IPS DF 4.7 (cell line): ENCODE measurements at regions not wholly inside any gene's neighbourhood (a gene's known extent, or its start where the extent isn't known, plus 50 kb on each side); places are given as distances from the start of the nearest gene placed in this dataset.

Experiments
- DNase-seq: peaks from one replicate; pipeline ENCODE4 v3.0.0-alpha.2; 2013; ENCODE audit warnings: low spot score; ENCODE audit errors: extremely low read depth

DNA sequence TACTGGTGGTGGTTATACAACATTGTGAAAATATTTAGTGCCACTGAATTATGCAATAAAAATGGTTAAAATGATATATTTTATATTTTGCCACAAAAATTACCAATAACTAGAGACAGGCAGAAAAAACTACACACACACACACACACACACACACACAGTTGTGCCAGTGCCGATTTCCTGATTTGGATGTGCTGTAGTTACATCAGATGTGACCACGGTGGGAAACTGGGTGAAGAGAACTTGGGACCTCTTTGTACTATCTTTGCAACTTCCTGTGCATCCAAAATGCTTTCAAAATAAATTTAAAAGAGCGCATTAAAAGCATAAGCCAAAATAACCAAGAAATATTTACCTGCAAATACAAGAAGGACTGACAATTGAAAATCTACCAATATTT lies 61.6 kb upstream of the CCBE1 start:
- DNase-seq: no peak

- DNase-seq: no peak
Observed at GRCh38 chr18:59758106-59758505, 60.9 kb upstream of the CCBE1 start.

- DNase-seq: no peak
Observed at GRCh38 chr18:59752666-59753065, 55.4 kb upstream of the CCBE1 start.

- DNase-seq: no peak
Observed at GRCh38 chr18:59751186-59751585, 54.0 kb upstream of the CCBE1 start.

DNA sequence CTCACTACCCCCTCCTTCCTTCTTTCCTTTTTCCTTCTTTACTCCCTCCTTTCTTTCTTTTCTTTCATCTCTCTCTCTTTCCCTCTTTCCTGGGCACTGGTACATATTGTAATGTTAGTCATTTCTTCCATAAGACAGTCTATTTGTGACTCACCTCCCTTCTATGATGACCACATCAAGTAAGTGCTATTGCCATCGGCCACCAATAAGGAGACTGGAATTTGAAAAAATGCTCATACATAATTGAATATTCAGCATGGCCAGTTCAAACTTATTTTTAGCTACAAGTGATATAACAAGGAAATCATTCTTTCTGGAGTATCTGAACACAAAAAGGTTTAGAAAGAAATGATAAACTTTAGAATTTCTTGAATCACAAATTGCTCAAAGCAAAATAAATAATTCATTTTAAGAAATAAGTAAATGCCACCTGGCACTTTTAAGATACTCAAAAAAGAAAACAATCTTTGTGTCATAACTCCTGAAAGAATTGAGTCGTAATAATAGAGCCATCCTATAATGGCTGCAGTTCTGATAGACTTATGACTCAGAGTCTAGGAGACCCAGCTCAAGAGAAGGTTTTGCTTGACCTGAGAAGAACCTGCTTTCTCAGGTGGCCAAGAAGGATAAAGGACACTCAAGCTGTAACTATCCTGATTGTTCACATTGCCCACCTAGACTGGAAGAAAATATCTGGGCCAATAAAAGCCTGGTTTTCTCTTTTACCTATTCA lies 51.6 kb upstream of the CCBE1 start:
- DNase-seq: no peak
